Fibroblast of mammary gland (primary cell): ENCODE measurements at regions not wholly inside any gene's neighbourhood (a gene's known extent, or its start where the extent isn't known, plus 50 kb on each side); places are given as distances from the start of the nearest gene placed in this dataset.
A peak's percentile ranks its signal among the peaks of the same experiment; 100 is the strongest.

Experiments
- DNase-seq: peaks from one replicate; pipeline ENCODE4 v3.0.0-alpha.2; 2010; ENCODE audit warnings: low read depth
- H3K4me3 ChIP-seq: 2 replicates; pipeline ENCODE4 v1.5.1; 2011; ENCODE audit warnings: low read depth, mild to moderate bottlenecking, low read length, moderate library complexity; ENCODE audit not compliant: control insufficient read depth
- TF ChIP-seq, protein P1 (sequence below): conservative IDR thresholded peaks from 2 replicates; pipeline ENCODE4 v1.5.1; 2011; ENCODE audit warnings: low read depth, low read length, inconsistent platforms; ENCODE audit not compliant: control insufficient read depth, insufficient read depth

DNA sequence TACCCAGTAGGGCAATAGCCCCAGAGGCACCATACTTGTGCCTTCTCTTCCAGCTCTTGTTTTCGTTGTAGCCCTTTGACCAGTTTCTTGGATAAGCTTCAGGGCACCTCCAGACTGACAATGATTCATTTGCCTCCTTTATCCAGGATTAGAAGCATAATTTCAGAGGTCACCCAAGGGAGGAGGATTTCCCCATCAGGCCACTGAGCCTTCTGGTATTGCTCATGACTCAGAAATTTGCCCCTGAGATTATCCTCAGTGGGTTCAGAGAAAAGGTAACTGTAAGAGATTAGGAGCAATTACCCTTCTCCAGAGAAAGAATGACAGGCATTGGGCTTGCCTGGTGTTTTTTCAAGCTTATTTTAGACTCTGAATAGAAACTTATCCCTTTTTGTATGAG lies 147.9 kb downstream of the MSX2 start:
- H3K4me3 ChIP-seq: no peak overlapping the region
- TF ChIP-seq, protein P1, sequence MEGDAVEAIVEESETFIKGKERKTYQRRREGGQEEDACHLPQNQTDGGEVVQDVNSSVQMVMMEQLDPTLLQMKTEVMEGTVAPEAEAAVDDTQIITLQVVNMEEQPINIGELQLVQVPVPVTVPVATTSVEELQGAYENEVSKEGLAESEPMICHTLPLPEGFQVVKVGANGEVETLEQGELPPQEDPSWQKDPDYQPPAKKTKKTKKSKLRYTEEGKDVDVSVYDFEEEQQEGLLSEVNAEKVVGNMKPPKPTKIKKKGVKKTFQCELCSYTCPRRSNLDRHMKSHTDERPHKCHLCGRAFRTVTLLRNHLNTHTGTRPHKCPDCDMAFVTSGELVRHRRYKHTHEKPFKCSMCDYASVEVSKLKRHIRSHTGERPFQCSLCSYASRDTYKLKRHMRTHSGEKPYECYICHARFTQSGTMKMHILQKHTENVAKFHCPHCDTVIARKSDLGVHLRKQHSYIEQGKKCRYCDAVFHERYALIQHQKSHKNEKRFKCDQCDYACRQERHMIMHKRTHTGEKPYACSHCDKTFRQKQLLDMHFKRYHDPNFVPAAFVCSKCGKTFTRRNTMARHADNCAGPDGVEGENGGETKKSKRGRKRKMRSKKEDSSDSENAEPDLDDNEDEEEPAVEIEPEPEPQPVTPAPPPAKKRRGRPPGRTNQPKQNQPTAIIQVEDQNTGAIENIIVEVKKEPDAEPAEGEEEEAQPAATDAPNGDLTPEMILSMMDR: no peak
- DNase-seq: peak; percentile 49

DNA sequence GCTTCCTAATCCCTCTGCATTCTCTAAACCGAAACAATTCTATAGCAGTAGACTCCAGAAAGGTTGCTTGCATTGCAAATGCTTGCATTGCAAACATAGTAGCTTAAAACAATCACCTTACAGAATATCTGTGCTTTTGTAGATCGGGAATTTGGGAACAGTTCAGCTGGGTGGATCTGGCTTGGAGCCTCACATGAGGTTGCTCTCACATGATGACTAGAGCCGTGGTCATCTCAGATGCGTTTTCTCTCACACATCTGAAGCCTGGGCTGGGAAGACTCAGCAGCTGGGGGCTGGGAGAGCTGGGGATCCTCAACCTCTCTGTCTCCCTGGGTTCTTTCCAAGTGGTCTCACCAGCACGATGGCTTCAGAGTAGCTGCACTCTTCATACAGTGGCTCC lies 127.8 kb downstream of the MSX2 start:
- DNase-seq: peak; percentile 62
- no peak overlapping the region for H3K4me3 ChIP-seq
- TF ChIP-seq, protein P1: no peak

DNA sequence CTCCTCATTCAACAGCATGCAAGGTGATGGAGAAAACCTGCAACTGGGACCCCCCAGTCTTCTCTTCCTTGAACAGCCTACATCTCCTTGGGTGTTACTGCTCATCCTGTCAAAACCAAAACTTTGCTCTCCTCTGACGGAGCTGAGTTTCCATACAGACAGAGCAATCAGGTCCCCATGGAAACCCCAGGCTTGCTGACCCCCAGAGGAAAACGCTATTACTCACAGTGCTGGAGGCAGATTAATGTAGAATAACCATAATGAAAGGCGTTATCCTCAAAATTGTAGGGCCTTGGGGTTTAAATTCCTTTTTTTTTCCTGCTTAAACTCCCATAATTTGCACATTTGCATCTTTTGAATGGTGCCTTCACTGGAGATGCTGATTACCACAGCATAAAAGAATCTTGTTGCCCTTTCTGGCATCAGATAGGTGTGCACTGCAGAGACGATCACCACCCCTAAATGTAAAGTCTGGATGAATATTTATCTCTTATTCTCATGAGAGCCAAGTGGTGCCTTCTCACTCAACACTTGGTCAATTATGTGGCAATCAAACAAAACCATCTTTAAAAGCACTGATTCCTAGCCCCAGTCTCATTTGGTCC lies 126.3 kb downstream of the MSX2 start:
- TF ChIP-seq, protein P1: no peak
- no peak overlapping the region for H3K4me3 ChIP-seq
- no peak for DNase-seq

DNA sequence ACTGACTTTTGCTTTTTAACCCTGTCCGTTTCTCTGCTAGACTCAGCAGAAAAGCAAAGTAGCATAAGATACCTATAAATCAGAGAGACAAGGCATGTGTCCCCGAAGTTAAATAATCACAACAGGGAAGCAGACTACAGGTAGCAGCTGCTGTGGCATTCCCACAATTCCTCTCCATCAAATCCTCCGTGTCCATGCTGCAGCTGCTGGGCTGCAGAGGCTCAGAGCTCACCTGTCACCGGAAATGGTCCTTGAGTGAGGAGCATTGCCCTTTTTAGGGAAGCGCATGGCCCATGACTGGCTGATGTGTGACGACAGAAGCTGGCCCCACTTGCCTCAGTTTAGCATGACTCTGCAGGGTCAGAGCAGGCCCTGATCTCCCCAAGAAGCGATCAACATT lies 125.0 kb downstream of the MSX2 start:
- no peak overlapping the region for H3K4me3 ChIP-seq
- DNase-seq: no peak
- TF ChIP-seq, protein P1: no peak

DNA sequence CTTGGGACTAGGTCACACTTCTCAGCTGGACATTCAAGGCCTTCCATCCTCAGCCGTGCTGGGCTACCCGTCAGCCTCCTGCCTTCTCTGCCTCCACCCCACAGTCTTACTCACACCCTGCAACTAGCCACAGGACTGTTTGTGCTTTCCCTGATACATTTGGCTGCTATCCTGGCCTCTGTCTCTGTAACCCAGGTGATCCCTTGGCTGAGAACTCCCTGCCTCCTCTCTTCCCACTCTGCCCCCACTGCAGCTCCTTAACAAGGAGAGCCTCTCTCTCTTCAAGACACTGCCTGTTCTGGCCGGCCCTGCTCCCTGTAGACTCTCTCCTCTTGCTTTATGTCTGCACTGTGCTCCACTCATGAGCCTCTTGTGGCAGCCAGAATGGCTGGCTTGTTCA lies 120.6 kb downstream of the MSX2 start:
- no peak overlapping the region for H3K4me3 ChIP-seq
- TF ChIP-seq, protein P1: no peak
- DNase-seq: peak; percentile 90

DNA sequence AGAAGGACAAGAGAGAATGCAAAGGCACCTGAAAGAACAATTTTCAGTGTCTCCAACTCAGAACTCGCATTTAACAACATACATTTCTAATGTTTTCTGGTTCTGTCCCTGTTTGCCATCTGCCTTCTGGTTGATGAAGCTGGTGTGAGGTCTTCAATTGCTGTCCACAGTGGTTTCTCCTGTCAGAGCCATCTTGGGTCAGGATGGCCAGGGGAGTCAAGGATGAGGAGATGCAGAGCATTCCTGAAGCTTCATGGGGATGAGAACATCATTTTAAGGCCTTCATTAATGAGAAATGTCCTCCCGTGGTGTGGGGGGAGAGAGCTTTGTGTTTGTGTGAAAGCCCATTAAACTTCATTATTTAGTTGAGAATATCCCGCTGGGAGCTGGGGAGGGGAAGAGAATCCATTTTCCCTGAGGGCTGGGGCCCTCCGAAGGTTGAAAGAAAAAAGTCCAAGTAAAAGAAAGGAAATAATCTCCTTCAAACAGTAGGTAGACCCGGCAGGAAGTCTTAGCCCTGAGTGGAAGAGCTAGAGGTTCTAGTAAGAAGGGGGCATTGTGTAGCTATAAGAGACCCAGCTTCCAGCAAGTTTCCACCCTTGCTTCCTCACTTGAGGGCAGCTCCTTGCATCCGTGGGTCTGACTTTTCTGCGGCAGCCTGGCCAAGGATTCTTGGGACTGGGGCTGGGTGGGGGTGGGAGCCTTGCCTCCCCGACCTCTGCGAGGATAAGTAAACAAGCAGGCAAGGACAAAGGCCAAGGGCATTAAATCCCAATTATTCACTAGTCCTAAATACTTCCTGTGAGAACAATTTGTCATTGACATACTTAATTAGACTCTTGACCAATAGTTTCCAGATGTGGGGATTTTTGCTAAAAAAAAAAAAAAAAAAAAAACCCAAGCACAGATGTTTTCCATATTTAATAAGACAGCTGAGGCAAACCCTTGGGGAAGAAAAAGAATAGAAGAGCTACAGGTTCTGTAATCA lies 119.2 kb downstream of the MSX2 start:
- DNase-seq: peak; percentile 80
- H3K4me3 ChIP-seq: no peak overlapping the region
- TF ChIP-seq, protein P1: no peak
